A549 (cell line): ENCODE measurements at regions not wholly inside any gene's neighbourhood (a gene's known extent, or its start where the extent isn't known, plus 50 kb on each side); places are given as distances from the start of the nearest gene placed in this dataset.

Source experiments
- CTCF ChIP-seq: fragments of >200 bp; sonication (Bioruptor Twin); formaldehyde crosslinking; IDR thresholded peaks from 3 replicates; pipeline ENCODE4 v1.5.1; 2016
- EP300 ChIP-seq, 2 experiments: fragments of >200 bp; sonication (Bioruptor Twin); formaldehyde crosslinking; IDR thresholded peaks; 2 replicates in 1 of 2; 3 replicates in 1 of 2; pipeline ENCODE4 v1.6.1; 2016 to 2017
- POLR2A ChIP-seq: IDR thresholded peaks from 2 replicates; pipeline ENCODE4 v1.6.1; 2012; ENCODE audit warnings: mild to moderate bottlenecking, low read length

- TF ChIP-seq EP300 (IDR thresholded peaks at IDR 0.05) (no peak), POLR2A (no peak), CTCF (no peak)
Measured at GRCh38 chr1:5709976-5710375, 282.2 kb downstream of the NPHP4 start.
